Astrocyte (in vitro differentiated cells and primary cell): ENCODE measurements at regions not wholly inside any gene's neighbourhood (a gene's known extent, or its start where the extent isn't known, plus 50 kb on each side); places are given as distances from the start of the nearest gene placed in this dataset.

Experiments used
- DNase-seq: peaks from one replicate; pipeline ENCODE4 v3.0.0-alpha.2; 2010; ENCODE audit warnings: low read depth
- FAIRE-seq: peaks from 2 replicates; lab custom pipeline; 2011; peaks lifted over from hg19 to GRCh38; lab: Jason Lieb, UNC
- H2AFZ ChIP-seq: 2 replicates; pipeline ENCODE4 v1.6.0; 2012; ENCODE audit warnings: low read depth, low read length, inconsistent platforms
- H3K27ac ChIP-seq: 2 replicates; pipeline ENCODE4 v1.5.1; 2011; ENCODE audit warnings: low read depth, low read length, inconsistent platforms
- H3K27me3 ChIP-seq: 2 replicates; pipeline ENCODE4 v1.6.0; 2011; ENCODE audit warnings: low read length, inconsistent platforms; ENCODE audit not compliant: insufficient read depth
- H3K36me3 ChIP-seq: 2 replicates; pipeline ENCODE4 v1.5.1; 2011; ENCODE audit warnings: low read length, inconsistent platforms; ENCODE audit not compliant: insufficient read depth
- H3K4me1 ChIP-seq: 2 replicates; pipeline ENCODE4 v1.5.1; 2011; ENCODE audit warnings: low read length, inconsistent platforms; ENCODE audit not compliant: insufficient read depth
- H3K4me2 ChIP-seq: 2 replicates; pipeline ENCODE4 v1.6.0; 2012; ENCODE audit warnings: low read length, inconsistent platforms
- H3K4me3 ChIP-seq: 2 replicates; pipeline ENCODE4 v1.5.1; 2011; ENCODE audit warnings: low read depth, mild to moderate bottlenecking, low read length, inconsistent platforms; ENCODE audit not compliant: insufficient read depth
- H3K79me2 ChIP-seq: 2 replicates; pipeline ENCODE4 v1.6.0; 2012; ENCODE audit warnings: mild to moderate bottlenecking, low read length, inconsistent platforms; ENCODE audit not compliant: insufficient read depth
- H3K9ac ChIP-seq: 2 replicates; pipeline ENCODE4 v1.6.0; 2012; ENCODE audit warnings: mild to moderate bottlenecking, low read length, inconsistent platforms
- H3K9me3 ChIP-seq: 2 replicates; pipeline ENCODE4 v1.5.1; 2012; ENCODE audit warnings: low read depth, mild to moderate bottlenecking, low read length, inconsistent platforms; ENCODE audit not compliant: insufficient read depth
- H4K20me1 ChIP-seq: 2 replicates; pipeline ENCODE4 v1.6.0; 2012; ENCODE audit warnings: low read length, inconsistent platforms; ENCODE audit not compliant: insufficient read depth
- H3K27ac Mint-ChIP-seq: one replicate; pipeline ENCODE4 v1.8.0; 2021; ENCODE audit warnings: mild to moderate bottlenecking, mixed read lengths; ENCODE audit not compliant: unreplicated experiment
- H3K27me3 Mint-ChIP-seq: one replicate; pipeline ENCODE4 v1.8.0; 2021; ENCODE audit warnings: low read depth, mixed read lengths; ENCODE audit not compliant: unreplicated experiment
- H3K36me3 Mint-ChIP-seq: one replicate; pipeline ENCODE4 v1.8.0; 2021; ENCODE audit warnings: low read depth, mixed read lengths; ENCODE audit not compliant: unreplicated experiment
- H3K4me1 Mint-ChIP-seq: one replicate; pipeline ENCODE4 v1.8.0; 2021; ENCODE audit warnings: low read depth, mixed read lengths; ENCODE audit not compliant: unreplicated experiment
- H3K4me3 Mint-ChIP-seq: one replicate; pipeline ENCODE4 v1.8.0; 2021; ENCODE audit warnings: mild to moderate bottlenecking, moderate library complexity, mixed read lengths; ENCODE audit not compliant: unreplicated experiment
- H3K9me3 Mint-ChIP-seq: one replicate; pipeline ENCODE4 v1.8.0; 2021; ENCODE audit warnings: mild to moderate bottlenecking, mixed read lengths; ENCODE audit not compliant: unreplicated experiment
- CTCF ChIP-seq: IDR thresholded peaks from 2 replicates; pipeline ENCODE4 v1.5.1; 2011; ENCODE audit warnings: low read depth, mild to moderate bottlenecking, inconsistent platforms, low read length, moderate library complexity; ENCODE audit not compliant: insufficient read depth
- EZH2 ChIP-seq: IDR thresholded peaks from 2 replicates; pipeline ENCODE4 v1.6.1; 2012; ENCODE audit warnings: mild to moderate bottlenecking, low read length, inconsistent platforms; ENCODE audit not compliant: insufficient read depth

GRCh38 chr10:130439766-130440165 is 303.6 kb downstream of the GLRX3 start:
- DNase-seq, result no peak
- no peaks in the 10 kb centered on the region for H3K27me3 Mint-ChIP-seq
- no peak for FAIRE-seq

GRCh38 chr10:130440494-130440893 is 304.3 kb downstream of the GLRX3 start:
- Mint-ChIP-seq H3K4me3 (no peak overlapping the region), H3K9me3 (peaks cover 8% of the 10 kb centered on the region), H3K36me3 (no peaks in the 10 kb centered on the region), H3K27me3 (no peaks in the 10 kb centered on the region), H3K4me1 (no peaks in the 10 kb centered on the region), H3K27ac (no peak overlapping the region)
- Histone ChIP-seq H3K36me3 (no peaks in the 10 kb centered on the region), H3K9me3 (peaks cover 4% of the 10 kb centered on the region), H3K27me3 (no peaks in the 10 kb centered on the region), H3K27ac (no peak overlapping the region), H3K79me2 (no peaks in the 10 kb centered on the region), H3K9ac (no peak overlapping the region), H4K20me1 (no peaks in the 10 kb centered on the region), H2AFZ (no peak overlapping the region), H3K4me2 (no peak overlapping the region), H3K4me1 (no peaks in the 10 kb centered on the region), H3K4me3 (no peak overlapping the region)
- no peak for DNase-seq
- FAIRE-seq, result no peak
- TF ChIP-seq EZH2, result no peak
- TF ChIP-seq CTCF, result no peak

More at GRCh38 chr10:130439766-130440165, 303.6 kb downstream of the GLRX3 start:
- Mint-ChIP-seq H3K27ac (no peak overlapping the region), H3K9me3 (peaks cover 8% of the 10 kb centered on the region), H3K4me1 (no peaks in the 10 kb centered on the region), H3K4me3 (no peak overlapping the region), H3K36me3 (no peaks in the 10 kb centered on the region)
- Histone ChIP-seq H2AFZ (no peak overlapping the region), H3K27me3 (no peaks in the 10 kb centered on the region), H3K9me3 (peaks cover 4% of the 10 kb centered on the region), H3K4me3 (no peak overlapping the region), H3K4me2 (no peak overlapping the region), H3K27ac (no peak overlapping the region), H4K20me1 (no peaks in the 10 kb centered on the region), H3K9ac (no peak overlapping the region), H3K4me1 (no peaks in the 10 kb centered on the region), H3K36me3 (no peaks in the 10 kb centered on the region), H3K79me2 (no peaks in the 10 kb centered on the region)
- TF ChIP-seq CTCF (no peak), EZH2 (no peak)

DNA sequence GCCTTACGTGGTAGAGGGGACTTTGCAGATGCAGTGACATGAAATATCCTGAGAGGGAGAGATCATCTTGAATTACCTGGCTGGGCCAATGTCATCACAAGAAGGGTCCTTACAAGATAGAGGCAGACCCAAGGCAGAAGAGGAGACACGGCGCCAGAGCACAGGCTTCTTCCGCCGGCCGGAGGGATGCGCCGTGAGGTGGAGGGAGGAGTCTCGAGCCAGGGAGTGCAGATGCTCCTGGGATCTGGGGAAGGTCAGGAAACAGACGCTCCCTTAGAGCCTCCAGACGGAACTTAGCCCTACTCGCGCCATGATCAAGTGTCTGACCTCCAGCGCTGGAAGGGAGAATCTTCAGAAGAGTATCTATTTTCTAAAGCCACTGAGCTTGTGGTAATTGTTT is 304.8 kb downstream of the GLRX3 start:
- Histone ChIP-seq H3K4me3 (no peak overlapping the region), H3K9ac (no peak overlapping the region), H3K9me3 (peaks cover 4% of the 10 kb centered on the region), H3K4me1 (no peaks in the 10 kb centered on the region), H3K79me2 (no peaks in the 10 kb centered on the region), H3K4me2 (no peak overlapping the region), H2AFZ (no peak overlapping the region), H3K27me3 (no peaks in the 10 kb centered on the region), H3K27ac (no peak overlapping the region), H3K36me3 (no peaks in the 10 kb centered on the region), H4K20me1 (no peaks in the 10 kb centered on the region)
- no peaks in the 10 kb centered on the region for H3K4me1 Mint-ChIP-seq
- H3K27ac Mint-ChIP-seq, result no peak overlapping the region
- DNase-seq (no peak), FAIRE-seq (no peak)
- H3K36me3 Mint-ChIP-seq, result no peaks in the 10 kb centered on the region
- peaks cover 8% of the 10 kb centered on the region for H3K9me3 Mint-ChIP-seq
- TF ChIP-seq CTCF (no peak), EZH2 (no peak)
- H3K4me3 Mint-ChIP-seq, result no peak overlapping the region
- no peaks in the 10 kb centered on the region for H3K27me3 Mint-ChIP-seq
